Chondrocyte (in vitro differentiated cells): ENCODE measurements at regions not wholly inside any gene's neighbourhood (a gene's known extent, or its start where the extent isn't known, plus 50 kb on each side); places are given as distances from the start of the nearest gene placed in this dataset.

Experiments used
- DNase-seq: peaks from one replicate; pipeline ENCODE4 v3.0.0; 2021; ENCODE audit warnings: mixed read lengths, low spot score
- H3K27ac Mint-ChIP-seq: one replicate; pipeline ENCODE4 v1.8.0; 2021; ENCODE audit warnings: mild to moderate bottlenecking, moderate library complexity, mixed read lengths; ENCODE audit not compliant: unreplicated experiment
- H3K27me3 Mint-ChIP-seq: 2 replicates; pipeline ENCODE4 v1.8.0; 2021; ENCODE audit warnings: low read depth, mixed read lengths
- H3K36me3 Mint-ChIP-seq: 2 replicates; pipeline ENCODE4 v1.8.0; 2021; ENCODE audit warnings: low read depth, mixed read lengths
- H3K4me1 Mint-ChIP-seq: 2 replicates; pipeline ENCODE4 v1.8.0; 2021; ENCODE audit warnings: low read depth, mild to moderate bottlenecking, mixed read lengths
- H3K4me3 Mint-ChIP-seq: one replicate; pipeline ENCODE4 v1.8.0; 2021; ENCODE audit warnings: mild to moderate bottlenecking, moderate library complexity, mixed read lengths; ENCODE audit not compliant: unreplicated experiment
- H3K9me3 Mint-ChIP-seq: 2 replicates; pipeline ENCODE4 v1.8.0; 2021; ENCODE audit warnings: low read depth, mixed read lengths
- CTCF ChIP-seq: fragments of 200-600 bp; sonication (generic); IDR thresholded peaks from 2 replicates; pipeline ENCODE4 v1.5.0; 2021; ENCODE audit warnings: antibody characterized with exemption, mild to moderate bottlenecking, moderate library complexity

- H3K27me3 Mint-ChIP-seq = no peaks in the 10 kb centered on the region
- H3K36me3 Mint-ChIP-seq = no peaks in the 10 kb centered on the region
- peaks cover 37% of the 10 kb centered on the region for H3K4me1 Mint-ChIP-seq
- H3K4me3 Mint-ChIP-seq = no peak overlapping the region
- H3K9me3 Mint-ChIP-seq = no peaks in the 10 kb centered on the region
- no peak for DNase-seq
- no peak for TF ChIP-seq CTCF
- peak overlapping the region; percentile 29 for H3K27ac Mint-ChIP-seq
Measured at GRCh38 chr4:66640233-66640990, 904.9 kb downstream of the CENPC start.

GRCh38 chr4:66639361-66639760 lies 905.9 kb downstream of the CENPC start:
- H3K4me3 Mint-ChIP-seq = no peak overlapping the region
- no peak for TF ChIP-seq CTCF
- H3K27ac Mint-ChIP-seq = no peak overlapping the region
- no peaks in the 10 kb centered on the region for H3K27me3 Mint-ChIP-seq
- peaks cover 32% of the 10 kb centered on the region for H3K4me1 Mint-ChIP-seq
- no peaks in the 10 kb centered on the region for H3K36me3 Mint-ChIP-seq
- DNase-seq = no peak
- H3K9me3 Mint-ChIP-seq = no peaks in the 10 kb centered on the region

GRCh38 chr4:66636349-66636748 lies 909.0 kb downstream of the CENPC start:
- TF ChIP-seq CTCF = no peak
- Mint-ChIP-seq H3K4me1 (peaks cover 34% of the 10 kb centered on the region), H3K36me3 (no peaks in the 10 kb centered on the region), H3K27ac (no peak overlapping the region), H3K4me3 (no peak overlapping the region), H3K27me3 (no peaks in the 10 kb centered on the region), H3K9me3 (no peaks in the 10 kb centered on the region)
- no peak for DNase-seq

DNA sequence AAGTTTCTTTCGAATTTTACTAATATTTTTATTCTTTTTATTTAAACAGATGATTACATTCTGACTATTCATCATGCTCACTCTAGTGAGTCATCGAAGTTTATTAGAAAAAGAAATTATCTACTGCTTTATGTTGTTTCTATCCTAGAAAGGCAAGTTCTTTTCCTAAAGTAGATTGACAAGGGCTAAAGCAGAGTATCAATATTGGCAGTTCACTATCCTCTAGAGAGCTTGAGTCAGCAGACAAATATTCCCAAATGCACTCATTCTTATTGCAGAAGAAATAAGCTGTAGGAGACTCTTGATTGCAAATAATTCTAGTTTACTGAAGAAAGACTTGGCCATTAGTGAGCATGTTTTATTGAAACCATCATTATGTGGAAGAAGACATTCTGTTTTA lies 911.8 kb downstream of the CENPC start:
- peaks cover 21% of the 10 kb centered on the region for H3K4me1 Mint-ChIP-seq
- no peaks in the 10 kb centered on the region for H3K9me3 Mint-ChIP-seq
- H3K36me3 Mint-ChIP-seq = no peaks in the 10 kb centered on the region
- H3K27ac Mint-ChIP-seq = no peak overlapping the region
- no peak overlapping the region for H3K4me3 Mint-ChIP-seq
- no peaks in the 10 kb centered on the region for H3K27me3 Mint-ChIP-seq
- no peak for TF ChIP-seq CTCF
- DNase-seq = no peak

DNA sequence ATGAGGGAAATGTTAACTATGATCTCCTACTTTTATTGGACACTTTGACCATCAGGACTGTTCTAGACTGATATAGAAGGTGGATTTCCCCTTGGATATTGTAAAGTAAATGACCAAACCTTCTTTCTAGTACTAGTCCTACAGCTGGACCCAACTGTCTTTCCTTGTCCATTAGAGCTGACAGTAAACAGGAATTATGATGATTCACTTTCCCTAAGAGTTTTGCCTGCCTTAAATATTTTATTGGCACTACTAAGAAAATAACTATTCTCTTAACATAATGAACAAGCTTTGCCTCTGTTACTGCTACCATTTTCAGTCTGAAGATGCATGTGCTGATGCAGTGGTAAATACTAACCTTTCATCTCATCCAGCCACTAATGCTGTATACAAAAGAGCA lies 915.4 kb downstream of the CENPC start:
- H3K9me3 Mint-ChIP-seq = no peaks in the 10 kb centered on the region
- DNase-seq = no peak
- no peak overlapping the region for H3K27ac Mint-ChIP-seq
- H3K36me3 Mint-ChIP-seq = no peaks in the 10 kb centered on the region
- H3K4me3 Mint-ChIP-seq = no peak overlapping the region
- H3K27me3 Mint-ChIP-seq = no peaks in the 10 kb centered on the region
- TF ChIP-seq CTCF = no peak
- peaks cover 14% of the 10 kb centered on the region for H3K4me1 Mint-ChIP-seq
